ENCODE measurements at regions not wholly inside any gene's neighbourhood (a gene's known extent, or its start where the extent isn't known, plus 50 kb on each side); places are given as distances from the start of the nearest gene placed in this dataset.

DNA sequence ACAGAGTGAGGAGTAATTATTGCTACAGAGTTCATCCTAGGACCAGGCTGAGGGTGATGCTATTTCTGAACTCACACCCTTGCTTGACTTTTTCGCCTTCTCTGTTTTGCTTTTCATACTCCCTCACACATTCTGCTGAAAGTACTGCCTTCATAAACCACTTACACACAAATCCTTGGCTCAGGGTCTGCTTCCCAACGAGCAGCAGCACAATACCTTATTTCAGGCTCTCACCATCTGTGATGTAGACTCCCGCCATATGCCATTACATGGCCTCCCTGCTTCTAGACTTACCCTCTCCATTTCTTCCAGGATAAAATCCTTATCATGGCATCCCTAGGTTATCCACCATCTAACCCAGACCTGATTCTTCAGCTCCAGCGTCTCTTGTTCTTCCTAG lies 321.3 kb upstream of the SPTLC3 start:
- no peak for DNase-seq (ENCODE audit: low spot score)
- no peak for TF ChIP-seq CTCF (IDR thresholded peaks at IDR 0.05)
- Histone ChIP-seq H3K27ac (no peak overlapping the region), H3K4me3 (no peak overlapping the region)

DNA sequence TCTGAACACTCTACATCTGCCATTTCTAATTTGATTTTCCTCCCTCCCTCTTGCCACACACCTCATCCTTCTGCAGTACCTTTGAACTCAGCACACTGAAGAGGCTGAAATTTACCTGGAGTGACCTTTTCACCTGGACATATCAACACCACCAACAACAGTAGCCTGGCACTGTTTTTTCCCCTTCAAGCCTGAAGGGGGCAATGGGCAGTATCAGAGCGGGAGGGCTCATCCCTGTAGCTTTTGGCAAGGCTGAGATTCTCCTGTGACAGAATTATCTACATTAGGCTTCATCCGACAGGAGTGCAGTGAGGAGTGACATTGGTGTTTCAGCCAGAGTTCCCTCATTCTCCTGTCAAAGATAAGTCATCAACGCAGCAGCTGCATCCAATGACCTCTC lies 312.8 kb upstream of the SPTLC3 start:
- Histone ChIP-seq H3K4me3 (no peak overlapping the region), H3K27ac (no peak overlapping the region)
- DNase-seq (ENCODE audit: low spot score), result no peak
- no peak for TF ChIP-seq CTCF (IDR thresholded peaks at IDR 0.05)

DNA sequence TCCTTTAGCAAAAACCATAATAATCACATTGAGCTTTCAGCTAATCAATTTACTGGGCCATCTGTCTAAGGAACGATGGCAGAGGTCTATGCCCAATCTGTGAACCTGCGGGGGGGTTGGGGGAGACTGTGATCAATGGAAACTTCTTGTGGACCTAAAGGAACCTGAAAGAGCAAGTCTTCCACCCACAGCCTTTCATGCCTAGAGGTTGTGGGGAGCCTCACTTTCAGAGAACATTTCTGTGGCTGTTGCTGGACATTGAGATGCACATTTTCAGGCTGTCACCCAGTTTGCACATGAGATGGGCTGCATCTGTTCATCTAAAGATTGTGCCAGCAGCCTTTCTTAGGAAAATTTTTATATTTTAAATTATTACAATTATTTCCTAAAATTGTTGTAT lies 310.0 kb upstream of the SPTLC3 start:
- H3K4me3 ChIP-seq, result no peak overlapping the region
- no peak for DNase-seq (ENCODE audit: low spot score)
- no peak overlapping the region for H3K27ac ChIP-seq
- no peak for TF ChIP-seq CTCF (IDR thresholded peaks at IDR 0.05)

DNA sequence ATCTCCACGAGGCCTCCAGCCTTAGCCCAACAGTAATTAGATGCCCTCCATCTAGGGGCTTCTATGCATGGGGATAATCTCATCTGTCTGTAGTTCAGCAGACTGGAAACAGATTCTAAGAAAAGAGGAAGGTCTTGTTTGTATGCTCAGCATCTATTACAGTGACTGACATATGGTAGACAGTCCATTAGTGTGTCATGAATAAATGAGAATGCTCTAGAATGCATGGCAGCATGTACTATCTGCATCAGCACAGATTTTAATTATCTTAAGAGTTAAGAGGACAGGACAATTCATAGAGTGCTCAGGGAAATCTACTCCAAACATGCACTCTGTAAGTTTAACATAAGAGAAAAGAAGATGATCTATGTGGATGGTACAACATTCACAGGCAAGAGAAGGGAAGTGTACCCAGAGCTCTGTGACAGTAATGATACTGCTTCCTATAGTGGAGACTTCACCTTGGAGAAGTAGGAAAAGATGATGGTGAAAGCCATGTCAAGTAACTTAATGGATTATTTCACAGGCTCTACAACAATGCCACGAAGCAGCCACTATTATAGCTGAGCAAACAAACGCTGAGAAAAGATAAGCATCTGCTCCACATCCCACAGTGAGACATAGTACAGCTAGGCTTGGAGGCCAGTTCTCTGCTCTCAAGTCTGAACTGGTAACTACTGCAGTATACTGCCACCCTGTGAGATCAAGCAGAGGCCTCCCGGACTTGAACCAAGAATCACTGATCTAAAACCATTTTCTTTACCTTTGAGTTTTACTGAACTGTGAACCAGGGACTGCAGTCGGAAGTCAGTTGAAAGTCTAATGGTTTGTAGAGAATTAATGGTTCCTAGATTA lies 309.2 kb upstream of the SPTLC3 start:
- H3K27ac ChIP-seq, result no peak overlapping the region
- no peak overlapping the region for H3K4me3 ChIP-seq
- TF ChIP-seq CTCF (IDR thresholded peaks at IDR 0.05), result no peak
- DNase-seq (ENCODE audit: low spot score), result no peak

DNA sequence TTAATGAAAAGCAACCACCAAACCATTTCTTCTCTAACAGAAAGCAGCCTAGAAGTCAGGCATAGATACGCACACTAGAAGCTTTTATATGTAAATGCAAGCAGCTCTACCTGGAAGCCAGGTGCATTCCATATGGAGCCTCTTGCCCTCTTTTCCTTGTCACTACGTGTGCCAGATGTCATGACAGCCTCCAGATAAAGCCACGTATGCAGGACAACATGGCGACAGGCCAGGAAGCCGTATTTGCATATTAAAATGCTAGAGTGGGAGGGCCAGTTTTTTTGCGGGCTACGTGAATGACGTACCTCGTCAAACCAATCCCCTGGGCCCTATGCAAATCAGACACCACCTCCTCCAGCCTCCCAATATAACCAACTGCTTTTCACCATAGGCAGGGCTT lies 308.1 kb upstream of the SPTLC3 start:
- no peak overlapping the region for H3K4me3 ChIP-seq
- H3K27ac ChIP-seq, result no peak overlapping the region
- no peak for TF ChIP-seq CTCF (IDR thresholded peaks at IDR 0.05)
- DNase-seq (ENCODE audit: low spot score), result no peak

DNA sequence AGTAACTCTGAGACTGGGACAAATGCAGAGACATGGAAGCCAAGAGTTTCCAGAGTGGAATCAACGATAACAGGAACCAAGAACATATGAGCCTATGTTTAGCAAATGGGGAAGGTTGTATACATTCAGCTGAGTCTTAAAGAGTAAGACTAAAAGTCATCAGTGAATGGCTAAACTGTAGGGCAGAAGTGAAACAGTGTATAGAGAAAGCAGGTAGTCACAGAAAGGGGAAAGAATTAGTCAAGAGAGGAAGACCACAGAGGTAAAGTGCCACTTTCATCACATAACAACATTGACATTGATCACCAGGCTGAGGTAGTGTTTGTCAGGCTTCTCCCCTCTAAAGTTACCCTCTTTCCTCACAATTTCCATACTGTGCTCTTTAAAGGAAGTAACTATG lies 306.5 kb upstream of the SPTLC3 start:
- Histone ChIP-seq H3K27ac (no peak overlapping the region), H3K4me3 (no peak overlapping the region)
- DNase-seq (ENCODE audit: low spot score), result no peak
- no peak for TF ChIP-seq CTCF (IDR thresholded peaks at IDR 0.05)

DNA sequence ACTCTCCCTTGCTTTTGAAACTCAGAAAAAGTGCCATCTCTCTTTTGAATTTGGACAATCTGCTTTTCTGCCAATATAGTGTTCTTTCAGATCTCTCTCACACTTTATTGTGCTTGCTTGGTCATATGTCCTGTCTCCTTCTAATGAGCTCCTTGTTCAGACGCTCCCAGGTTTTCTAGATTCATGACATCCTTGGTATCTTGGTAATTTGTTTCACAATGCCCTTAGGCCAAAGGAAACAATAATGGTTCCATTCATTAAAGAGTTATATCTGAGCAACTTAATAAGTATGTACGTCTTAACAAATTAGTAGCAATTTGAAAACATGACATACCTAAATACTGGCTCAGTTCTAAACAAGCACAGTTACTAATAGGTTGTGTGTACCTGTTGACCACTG lies 293.4 kb upstream of the SPTLC3 start:
- DNase-seq (ENCODE audit: low spot score), result no peak
- H3K27ac ChIP-seq, result no peak overlapping the region
- TF ChIP-seq CTCF (IDR thresholded peaks at IDR 0.05), result no peak

More for the DNA sequence above, 293.4 kb upstream of the SPTLC3 start:
- no peak overlapping the region for H3K4me3 ChIP-seq
